ENCODE measurements at regions not wholly inside any gene's neighbourhood (a gene's known extent, or its start where the extent isn't known, plus 50 kb on each side); places are given as distances from the start of the nearest gene placed in this dataset.

GRCh38 chr3:174337227-174337626 is 521.9 kb upstream of the NAALADL2 start:
- no peak for TF ChIP-seq CTCF (IDR thresholded peaks at IDR 0.05)
- TF ChIP-seq POLR2A (IDR thresholded peaks at IDR 0.05) = no peak
- TF ChIP-seq EP300 (IDR thresholded peaks at IDR 0.05) = peak; percentile 21 to 42

Data from tibial nerve (tissue), 4 donors.